Glutamatergic neuron (in vitro differentiated cells): ENCODE measurements at regions not wholly inside any gene's neighbourhood (a gene's known extent, or its start where the extent isn't known, plus 50 kb on each side); places are given as distances from the start of the nearest gene placed in this dataset.

Experiments
- DNase-seq: peaks from one replicate; pipeline ENCODE4 v3.0.0; 2022
- H3K27ac Mint-ChIP-seq: one replicate; pipeline ENCODE4 v1.8.0; 2020; ENCODE audit warnings: mild to moderate bottlenecking, mixed read lengths, inconsistent platforms; ENCODE audit not compliant: unreplicated experiment
- H3K27me3 Mint-ChIP-seq: one replicate; pipeline ENCODE4 v1.8.0; 2020; ENCODE audit warnings: mild to moderate bottlenecking, moderate library complexity, mixed read lengths, inconsistent platforms; ENCODE audit not compliant: unreplicated experiment
- H3K36me3 Mint-ChIP-seq: one replicate; pipeline ENCODE4 v1.8.0; 2020; ENCODE audit warnings: mild to moderate bottlenecking, mixed read lengths, inconsistent platforms; ENCODE audit not compliant: unreplicated experiment
- H3K4me1 Mint-ChIP-seq: one replicate; pipeline ENCODE4 v1.8.0; 2020; ENCODE audit warnings: mild to moderate bottlenecking, low read depth, mixed read lengths, inconsistent platforms; ENCODE audit not compliant: unreplicated experiment
- H3K4me3 Mint-ChIP-seq: one replicate; pipeline ENCODE4 v1.8.0; 2020; ENCODE audit warnings: mild to moderate bottlenecking, mixed read lengths, inconsistent platforms; ENCODE audit not compliant: unreplicated experiment
- H3K9me3 Mint-ChIP-seq: one replicate; pipeline ENCODE4 v1.8.0; 2020; ENCODE audit warnings: mild to moderate bottlenecking, moderate library complexity, mixed read lengths, inconsistent platforms; ENCODE audit not compliant: unreplicated experiment
- TF ChIP-seq, protein P1 (sequence below): fragments of 200-600 bp; sonication (generic); IDR thresholded peaks from one replicate; pipeline ENCODE4 v1.5.0; 2021; ENCODE audit not compliant: partially characterized antibody, unreplicated experiment

DNA sequence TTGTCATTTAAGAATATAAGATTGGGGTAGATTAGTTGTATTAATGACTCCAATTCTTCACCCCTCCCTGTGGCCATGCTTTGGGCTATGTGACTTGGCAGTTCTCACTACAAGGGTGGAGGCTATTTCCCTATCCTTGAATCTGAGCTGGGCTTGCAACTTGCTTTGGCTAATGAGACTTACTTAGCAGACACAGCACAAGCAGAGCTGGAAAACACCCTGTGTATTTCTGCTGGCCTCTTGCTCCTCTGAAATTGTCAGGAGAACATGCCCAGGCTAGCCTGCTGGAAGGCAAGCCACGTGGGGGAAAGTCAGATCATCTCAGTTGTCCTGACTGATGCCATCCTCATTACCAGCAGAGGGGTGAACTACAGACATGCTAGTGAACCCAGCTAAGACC lies 126.5 kb upstream of the HDGFL1 start:
- DNase-seq, result no peak
- H3K27me3 Mint-ChIP-seq, result no peaks in the 10 kb centered on the region
- no peak overlapping the region for H3K27ac Mint-ChIP-seq
- peaks cover 2% of the 10 kb centered on the region for H3K9me3 Mint-ChIP-seq
- no peaks in the 10 kb centered on the region for H3K36me3 Mint-ChIP-seq
- no peak overlapping the region for H3K4me3 Mint-ChIP-seq
- H3K4me1 Mint-ChIP-seq, result peaks cover 14% of the 10 kb centered on the region
- TF ChIP-seq, protein P1, sequence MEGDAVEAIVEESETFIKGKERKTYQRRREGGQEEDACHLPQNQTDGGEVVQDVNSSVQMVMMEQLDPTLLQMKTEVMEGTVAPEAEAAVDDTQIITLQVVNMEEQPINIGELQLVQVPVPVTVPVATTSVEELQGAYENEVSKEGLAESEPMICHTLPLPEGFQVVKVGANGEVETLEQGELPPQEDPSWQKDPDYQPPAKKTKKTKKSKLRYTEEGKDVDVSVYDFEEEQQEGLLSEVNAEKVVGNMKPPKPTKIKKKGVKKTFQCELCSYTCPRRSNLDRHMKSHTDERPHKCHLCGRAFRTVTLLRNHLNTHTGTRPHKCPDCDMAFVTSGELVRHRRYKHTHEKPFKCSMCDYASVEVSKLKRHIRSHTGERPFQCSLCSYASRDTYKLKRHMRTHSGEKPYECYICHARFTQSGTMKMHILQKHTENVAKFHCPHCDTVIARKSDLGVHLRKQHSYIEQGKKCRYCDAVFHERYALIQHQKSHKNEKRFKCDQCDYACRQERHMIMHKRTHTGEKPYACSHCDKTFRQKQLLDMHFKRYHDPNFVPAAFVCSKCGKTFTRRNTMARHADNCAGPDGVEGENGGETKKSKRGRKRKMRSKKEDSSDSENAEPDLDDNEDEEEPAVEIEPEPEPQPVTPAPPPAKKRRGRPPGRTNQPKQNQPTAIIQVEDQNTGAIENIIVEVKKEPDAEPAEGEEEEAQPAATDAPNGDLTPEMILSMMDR, result no peak

DNA sequence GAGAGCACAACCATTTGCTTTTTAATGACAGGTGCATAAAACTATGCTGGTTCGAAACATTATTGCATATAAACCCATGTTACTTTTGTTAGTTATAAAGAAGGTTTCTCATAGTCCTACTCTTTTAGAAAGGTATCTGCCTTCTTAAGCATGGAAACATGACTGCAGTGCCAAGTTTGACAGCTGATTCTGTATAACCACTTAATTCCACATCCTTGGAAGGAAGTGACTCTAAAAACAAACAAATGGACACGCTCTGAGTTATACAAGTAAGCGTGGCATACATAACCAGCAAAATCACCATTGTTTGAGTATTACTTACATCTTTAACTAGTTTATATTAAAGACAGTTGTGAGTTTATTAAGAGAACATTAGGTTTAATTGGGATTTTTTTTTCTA lies 125.0 kb upstream of the HDGFL1 start:
- peaks cover 20% of the 10 kb centered on the region for H3K4me1 Mint-ChIP-seq

DNA sequence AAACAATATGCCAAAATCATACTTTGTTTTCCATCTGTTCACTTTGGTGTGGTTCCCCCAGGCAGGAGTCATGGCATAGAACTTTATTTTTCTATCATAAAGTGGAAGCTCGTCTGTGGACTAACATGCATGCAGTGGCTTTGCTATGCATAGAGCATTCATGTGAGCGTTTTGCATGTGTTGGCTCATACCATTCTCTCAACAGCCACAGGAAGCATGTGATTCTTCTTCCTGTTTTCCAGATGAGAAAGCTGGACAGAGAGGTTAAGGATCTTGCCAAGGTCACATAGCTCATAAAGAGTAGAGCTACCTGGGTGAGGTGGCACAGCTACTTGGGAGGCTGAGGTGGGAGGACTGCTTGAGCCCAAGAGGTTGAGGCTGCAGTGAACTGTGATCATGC lies 123.4 kb upstream of the HDGFL1 start:
- Mint-ChIP-seq H3K36me3 (no peaks in the 10 kb centered on the region), H3K9me3 (peaks cover 2% of the 10 kb centered on the region), H3K27ac (no peak overlapping the region), H3K27me3 (no peaks in the 10 kb centered on the region), H3K4me3 (no peak overlapping the region), H3K4me1 (peaks cover 20% of the 10 kb centered on the region)
- TF ChIP-seq, protein P1, result no peak
- DNase-seq, result no peak

More for the DNA sequence above, 125.0 kb upstream of the HDGFL1 start:
- no peak for DNase-seq
- Mint-ChIP-seq H3K27me3 (no peaks in the 10 kb centered on the region), H3K27ac (no peak overlapping the region), H3K9me3 (peaks cover 2% of the 10 kb centered on the region), H3K36me3 (no peaks in the 10 kb centered on the region), H3K4me3 (no peak overlapping the region)
- TF ChIP-seq, protein P1, result no peak

DNA sequence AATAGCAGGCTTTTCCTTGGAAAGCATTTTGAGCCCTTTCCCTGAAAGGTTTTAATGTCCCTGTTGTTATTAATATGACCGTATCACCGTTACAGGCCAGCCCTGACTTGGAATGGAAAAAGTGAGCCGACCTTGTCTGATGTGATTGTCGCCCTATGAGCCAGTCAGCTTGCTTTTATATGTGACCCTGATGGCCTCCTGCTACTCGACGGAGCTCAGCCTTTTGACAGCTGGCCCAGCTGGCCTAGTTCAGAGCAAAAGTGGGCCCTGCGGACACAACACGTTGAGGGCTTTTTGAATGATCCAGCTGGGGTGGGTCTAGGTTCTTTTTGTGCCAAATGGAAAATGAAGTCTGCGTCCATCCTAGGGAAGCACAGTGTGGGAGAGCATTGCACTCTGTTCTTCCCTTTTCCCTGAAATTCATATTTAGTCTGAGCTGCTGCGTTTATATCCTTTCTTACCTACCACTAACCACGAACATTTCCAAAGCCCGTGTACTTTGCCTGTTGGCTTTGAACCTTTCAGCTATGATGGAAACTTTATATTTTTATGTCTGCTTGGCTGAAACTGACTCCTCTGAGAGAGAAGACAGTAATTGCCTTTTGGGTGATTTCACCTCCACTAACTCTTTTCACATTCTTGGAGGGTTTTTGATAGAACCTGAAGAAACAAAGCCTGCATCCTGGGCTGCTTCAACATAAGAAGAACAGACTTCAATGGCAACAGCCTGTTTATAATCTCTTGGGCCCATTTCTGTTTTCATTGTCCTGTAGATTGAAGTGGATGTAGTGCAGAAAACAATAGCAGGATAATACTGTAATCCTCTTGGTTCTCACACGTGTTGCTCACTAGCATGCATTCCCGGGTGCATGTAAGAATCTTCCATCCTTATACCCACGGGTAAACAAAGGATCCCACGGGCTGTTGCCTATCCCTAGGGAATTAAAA lies 121.8 kb upstream of the HDGFL1 start:
- DNase-seq, result peak; percentile 34
- TF ChIP-seq, protein P1, result no peak
- H3K4me3 Mint-ChIP-seq, result no peak overlapping the region
- peak overlapping the region; percentile 76 for H3K27ac Mint-ChIP-seq
- H3K4me1 Mint-ChIP-seq, result peaks cover 20% of the 10 kb centered on the region
- H3K27me3 Mint-ChIP-seq, result no peaks in the 10 kb centered on the region
- H3K9me3 Mint-ChIP-seq, result peaks cover 2% of the 10 kb centered on the region
- H3K36me3 Mint-ChIP-seq, result no peaks in the 10 kb centered on the region

DNA sequence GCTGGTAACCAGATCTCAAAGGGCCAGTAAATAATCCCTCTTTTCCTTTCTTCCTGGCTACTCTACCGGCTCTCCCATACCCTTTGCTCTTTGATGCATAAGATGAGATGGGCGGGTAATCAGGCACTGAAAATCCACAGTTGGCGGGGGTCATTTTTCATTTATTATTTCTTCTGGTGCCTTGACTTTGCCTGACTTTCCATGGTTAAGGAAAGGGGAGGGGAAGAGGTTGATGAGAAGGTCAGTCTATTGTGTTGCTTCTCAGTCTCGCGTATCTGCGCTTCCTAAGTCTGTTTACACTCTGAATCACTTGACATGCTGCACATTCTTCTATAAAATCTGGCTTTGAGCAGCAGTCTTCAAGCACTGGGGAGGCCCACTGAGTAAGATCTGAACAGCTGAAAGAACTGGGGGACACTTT lies 121.1 kb upstream of the HDGFL1 start:
- peak overlapping the region; percentile 59 for H3K27ac Mint-ChIP-seq
- no peak for DNase-seq
- no peak overlapping the region for H3K4me3 Mint-ChIP-seq
- H3K4me1 Mint-ChIP-seq, result peaks cover 23% of the 10 kb centered on the region
- no peaks in the 10 kb centered on the region for H3K36me3 Mint-ChIP-seq
- peaks cover 2% of the 10 kb centered on the region for H3K9me3 Mint-ChIP-seq
- TF ChIP-seq, protein P1, result no peak
- H3K27me3 Mint-ChIP-seq, result no peaks in the 10 kb centered on the region
